ENCODE measurements at regions not wholly inside any gene's neighbourhood (a gene's known extent, or its start where the extent isn't known, plus 50 kb on each side); places are given as distances from the start of the nearest gene placed in this dataset.

GRCh38 chrX:39020051-39020669, 218.9 kb downstream of the MID1IP1 start:
- FAIRE-seq = no peak
- DNase-seq (ENCODE audit: insufficient read length, low spot score) = no peak
- TF ChIP-seq CTCF (IDR thresholded peaks at IDR 0.05; ENCODE audit: insufficient read depth, missing control alignments) = no peak

GRCh38 chrX:39022106-39022505, 220.8 kb downstream of the MID1IP1 start:
- FAIRE-seq (no peak), DNase-seq (ENCODE audit: insufficient read length, low spot score) (no peak)
- no peak for TF ChIP-seq CTCF (IDR thresholded peaks at IDR 0.05; ENCODE audit: insufficient read depth, missing control alignments)

- no peak for DNase-seq (ENCODE audit: insufficient read length, low spot score)
- TF ChIP-seq CTCF (IDR thresholded peaks at IDR 0.05; ENCODE audit: insufficient read depth, missing control alignments) = no peak
- FAIRE-seq = no peak
Measured at GRCh38 chrX:39029221-39029620, 228.0 kb downstream of the MID1IP1 start.

- DNase-seq (ENCODE audit: insufficient read length, low spot score) (no peak), FAIRE-seq (no peak)
- no peak for TF ChIP-seq CTCF (IDR thresholded peaks at IDR 0.05; ENCODE audit: insufficient read depth, missing control alignments)
Measured at GRCh38 chrX:39030636-39031035, 229.4 kb downstream of the MID1IP1 start.

GRCh38 chrX:39039890-39040289, 238.6 kb downstream of the MID1IP1 start:
- TF ChIP-seq CTCF (IDR thresholded peaks at IDR 0.05; ENCODE audit: insufficient read depth, missing control alignments) = no peak
- FAIRE-seq = no peak
- no peak for DNase-seq (ENCODE audit: insufficient read length, low spot score)

GRCh38 chrX:39043838-39044550, 242.7 kb downstream of the MID1IP1 start:
- no peak for DNase-seq (ENCODE audit: insufficient read length, low spot score)
- TF ChIP-seq CTCF (IDR thresholded peaks at IDR 0.05; ENCODE audit: insufficient read depth, missing control alignments) = no peak
- no peak for FAIRE-seq

- no peak for DNase-seq (ENCODE audit: insufficient read length, low spot score)
- TF ChIP-seq CTCF (IDR thresholded peaks at IDR 0.05; ENCODE audit: insufficient read depth, missing control alignments) = no peak
- FAIRE-seq = no peak
Measured at GRCh38 chrX:39047174-39047573, 245.9 kb downstream of the MID1IP1 start.
